ELF-1 (cell line): ENCODE measurements at regions not wholly inside any gene's neighbourhood (a gene's known extent, or its start where the extent isn't known, plus 50 kb on each side); places are given as distances from the start of the nearest gene placed in this dataset.

ENCODE experiments used
- DNase-seq: peaks from one replicate; pipeline ENCODE4 v3.0.0-alpha.2; 2016; ENCODE audit warnings: low read depth, low spot score

GRCh38 chr1:193697115-193697762 is 510.8 kb upstream of the B3GALT2 start:
- DNase-seq: peak; percentile 90

- no peak for DNase-seq
Observed at GRCh38 chr1:193694741-193695140, 508.3 kb upstream of the B3GALT2 start.

GRCh38 chr1:193685986-193686385 is 499.6 kb upstream of the B3GALT2 start:
- DNase-seq: no peak

- no peak for DNase-seq
Observed at GRCh38 chr1:193681422-193681821, 495.0 kb upstream of the B3GALT2 start.

- DNase-seq: no peak
Observed at GRCh38 chr1:193680924-193681316, 494.5 kb upstream of the B3GALT2 start.

GRCh38 chr1:193680247-193680923 is 494.0 kb upstream of the B3GALT2 start:
- no peak for DNase-seq

- DNase-seq: no peak
Observed at GRCh38 chr1:193677874-193678273, 491.5 kb upstream of the B3GALT2 start.

- no peak for DNase-seq
Observed at GRCh38 chr1:193676996-193677549, 490.7 kb upstream of the B3GALT2 start.

GRCh38 chr1:193674292-193674944 is 488.0 kb upstream of the B3GALT2 start:
- DNase-seq: no peak

- DNase-seq: no peak
Observed at GRCh38 chr1:193666485-193667083, 480.2 kb upstream of the B3GALT2 start.

GRCh38 chr1:193663965-193664364 is 477.6 kb upstream of the B3GALT2 start:
- DNase-seq: no peak

- no peak for DNase-seq
Observed at GRCh38 chr1:193662030-193662429, 475.6 kb upstream of the B3GALT2 start.

GRCh38 chr1:193661385-193661784 is 475.0 kb upstream of the B3GALT2 start:
- DNase-seq: no peak

- no peak for DNase-seq
Observed at GRCh38 chr1:193660428-193660827, 474.0 kb upstream of the B3GALT2 start.

GRCh38 chr1:193658691-193659090 is 472.3 kb upstream of the B3GALT2 start:
- DNase-seq: no peak

- no peak for DNase-seq
Observed at GRCh38 chr1:193658081-193658480, 471.7 kb upstream of the B3GALT2 start.

GRCh38 chr1:193657552-193657951 is 471.1 kb upstream of the B3GALT2 start:
- DNase-seq: no peak

- DNase-seq: no peak
Observed at GRCh38 chr1:193656841-193657240, 470.4 kb upstream of the B3GALT2 start.

- no peak for DNase-seq
Observed at GRCh38 chr1:193654951-193655735, 468.7 kb upstream of the B3GALT2 start.

- no peak for DNase-seq
Observed at GRCh38 chr1:193649587-193649986, 463.2 kb upstream of the B3GALT2 start.

GRCh38 chr1:193634876-193635275 is 448.5 kb upstream of the B3GALT2 start:
- DNase-seq: no peak
